Liver (tissue), 3 donors: ENCODE measurements at regions not wholly inside any gene's neighbourhood (a gene's known extent, or its start where the extent isn't known, plus 50 kb on each side); places are given as distances from the start of the nearest gene placed in this dataset.

ENCODE experiments used
- JUND ChIP-seq, 2 donors: IDR thresholded peaks; 2 replicates each; pipeline ENCODE4 v1.6.1; 2016; ENCODE audit warnings: antibody characterized with exemption in 2 of 2
- TAF1 ChIP-seq: conservative IDR thresholded peaks from 2 replicates; pipeline ENCODE4 v1.6.1; 2016; ENCODE audit warnings: antibody characterized with exemption, mild to moderate bottlenecking
- TF ChIP-seq, protein P1 (sequence below): fragments of 150-350 bp; IDR thresholded peaks from 2 replicates; pipeline ENCODE4 v1.5.1; 2017; ENCODE audit warnings: improper control_type of control experiment, low read depth, low read length; ENCODE audit not compliant: missing input control
- TF ChIP-seq, protein P2 (sequence below): IDR thresholded peaks from 2 replicates; pipeline ENCODE4 v1.6.1; 2016; ENCODE audit warnings: antibody characterized with exemption
- TF ChIP-seq, protein P3 (sequence below): IDR thresholded peaks from 2 replicates; pipeline ENCODE4 v1.6.1; 2016; ENCODE audit warnings: antibody characterized with exemption, mild to moderate bottlenecking
- donor health status: healthy.
- donor health status: healthy.

DNA sequence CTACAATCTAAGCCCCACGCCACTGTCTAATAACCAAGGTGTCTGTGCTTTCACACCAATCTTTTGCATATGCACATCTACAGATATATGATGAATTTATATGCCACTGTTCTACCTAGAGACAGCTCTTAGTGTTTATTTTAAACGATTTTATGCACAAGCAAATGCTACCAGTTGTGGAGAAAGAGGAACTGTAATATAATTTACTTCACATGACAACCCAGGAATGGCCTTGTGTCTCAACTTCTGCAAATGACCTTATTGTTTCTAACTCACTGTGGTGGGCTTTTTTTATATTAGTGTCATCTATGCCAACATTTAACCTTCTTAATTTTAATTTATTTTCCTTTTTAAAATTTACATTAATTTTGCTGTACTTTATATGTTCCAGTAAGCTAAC is 531.1 kb upstream of the TLE4 start:
- TF ChIP-seq, protein P1, sequence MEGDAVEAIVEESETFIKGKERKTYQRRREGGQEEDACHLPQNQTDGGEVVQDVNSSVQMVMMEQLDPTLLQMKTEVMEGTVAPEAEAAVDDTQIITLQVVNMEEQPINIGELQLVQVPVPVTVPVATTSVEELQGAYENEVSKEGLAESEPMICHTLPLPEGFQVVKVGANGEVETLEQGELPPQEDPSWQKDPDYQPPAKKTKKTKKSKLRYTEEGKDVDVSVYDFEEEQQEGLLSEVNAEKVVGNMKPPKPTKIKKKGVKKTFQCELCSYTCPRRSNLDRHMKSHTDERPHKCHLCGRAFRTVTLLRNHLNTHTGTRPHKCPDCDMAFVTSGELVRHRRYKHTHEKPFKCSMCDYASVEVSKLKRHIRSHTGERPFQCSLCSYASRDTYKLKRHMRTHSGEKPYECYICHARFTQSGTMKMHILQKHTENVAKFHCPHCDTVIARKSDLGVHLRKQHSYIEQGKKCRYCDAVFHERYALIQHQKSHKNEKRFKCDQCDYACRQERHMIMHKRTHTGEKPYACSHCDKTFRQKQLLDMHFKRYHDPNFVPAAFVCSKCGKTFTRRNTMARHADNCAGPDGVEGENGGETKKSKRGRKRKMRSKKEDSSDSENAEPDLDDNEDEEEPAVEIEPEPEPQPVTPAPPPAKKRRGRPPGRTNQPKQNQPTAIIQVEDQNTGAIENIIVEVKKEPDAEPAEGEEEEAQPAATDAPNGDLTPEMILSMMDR: no peak
- TF ChIP-seq JUND (IDR thresholded peaks at IDR 0.05) (no peak), TAF1 (no peak)
- TF ChIP-seq, protein P2, sequence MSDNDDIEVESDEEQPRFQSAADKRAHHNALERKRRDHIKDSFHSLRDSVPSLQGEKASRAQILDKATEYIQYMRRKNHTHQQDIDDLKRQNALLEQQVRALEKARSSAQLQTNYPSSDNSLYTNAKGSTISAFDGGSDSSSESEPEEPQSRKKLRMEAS: no peak
- TF ChIP-seq, protein P3, sequence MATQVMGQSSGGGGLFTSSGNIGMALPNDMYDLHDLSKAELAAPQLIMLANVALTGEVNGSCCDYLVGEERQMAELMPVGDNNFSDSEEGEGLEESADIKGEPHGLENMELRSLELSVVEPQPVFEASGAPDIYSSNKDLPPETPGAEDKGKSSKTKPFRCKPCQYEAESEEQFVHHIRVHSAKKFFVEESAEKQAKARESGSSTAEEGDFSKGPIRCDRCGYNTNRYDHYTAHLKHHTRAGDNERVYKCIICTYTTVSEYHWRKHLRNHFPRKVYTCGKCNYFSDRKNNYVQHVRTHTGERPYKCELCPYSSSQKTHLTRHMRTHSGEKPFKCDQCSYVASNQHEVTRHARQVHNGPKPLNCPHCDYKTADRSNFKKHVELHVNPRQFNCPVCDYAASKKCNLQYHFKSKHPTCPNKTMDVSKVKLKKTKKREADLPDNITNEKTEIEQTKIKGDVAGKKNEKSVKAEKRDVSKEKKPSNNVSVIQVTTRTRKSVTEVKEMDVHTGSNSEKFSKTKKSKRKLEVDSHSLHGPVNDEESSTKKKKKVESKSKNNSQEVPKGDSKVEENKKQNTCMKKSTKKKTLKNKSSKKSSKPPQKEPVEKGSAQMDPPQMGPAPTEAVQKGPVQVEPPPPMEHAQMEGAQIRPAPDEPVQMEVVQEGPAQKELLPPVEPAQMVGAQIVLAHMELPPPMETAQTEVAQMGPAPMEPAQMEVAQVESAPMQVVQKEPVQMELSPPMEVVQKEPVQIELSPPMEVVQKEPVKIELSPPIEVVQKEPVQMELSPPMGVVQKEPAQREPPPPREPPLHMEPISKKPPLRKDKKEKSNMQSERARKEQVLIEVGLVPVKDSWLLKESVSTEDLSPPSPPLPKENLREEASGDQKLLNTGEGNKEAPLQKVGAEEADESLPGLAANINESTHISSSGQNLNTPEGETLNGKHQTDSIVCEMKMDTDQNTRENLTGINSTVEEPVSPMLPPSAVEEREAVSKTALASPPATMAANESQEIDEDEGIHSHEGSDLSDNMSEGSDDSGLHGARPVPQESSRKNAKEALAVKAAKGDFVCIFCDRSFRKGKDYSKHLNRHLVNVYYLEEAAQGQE: no peak
